T47D (cell line): ENCODE measurements at regions not wholly inside any gene's neighbourhood (a gene's known extent, or its start where the extent isn't known, plus 50 kb on each side); places are given as distances from the start of the nearest gene placed in this dataset.

Experiments
- DNase-seq, 2 experiments: peaks; one replicate each; pipeline versions ENCODE4 v3.0.0 to v3.0.0-alpha.2; 2011 to 2012; ENCODE audit warnings: low read depth in 1 of 2, low spot score in 1 of 2
- JUND ChIP-seq: IDR thresholded peaks from 2 replicates; pipeline ENCODE4 v1.6.1; 2012; ENCODE audit warnings: low read depth
- in situ Hi-C: cut with HindIII; loops from 2 replicates; pipeline ENCODE4 v1.10.0; 2016; ENCODE audit warnings: low sequenced_read_pairs, low pct_unique_long_range_greater_than_20kb

GRCh38 chr19:30656520-30657100 is 284.4 kb downstream of the ZNF536 start:
- no peak for DNase-seq
- no peak for TF ChIP-seq JUND
- in situ Hi-C loops: no loop called here

DNA sequence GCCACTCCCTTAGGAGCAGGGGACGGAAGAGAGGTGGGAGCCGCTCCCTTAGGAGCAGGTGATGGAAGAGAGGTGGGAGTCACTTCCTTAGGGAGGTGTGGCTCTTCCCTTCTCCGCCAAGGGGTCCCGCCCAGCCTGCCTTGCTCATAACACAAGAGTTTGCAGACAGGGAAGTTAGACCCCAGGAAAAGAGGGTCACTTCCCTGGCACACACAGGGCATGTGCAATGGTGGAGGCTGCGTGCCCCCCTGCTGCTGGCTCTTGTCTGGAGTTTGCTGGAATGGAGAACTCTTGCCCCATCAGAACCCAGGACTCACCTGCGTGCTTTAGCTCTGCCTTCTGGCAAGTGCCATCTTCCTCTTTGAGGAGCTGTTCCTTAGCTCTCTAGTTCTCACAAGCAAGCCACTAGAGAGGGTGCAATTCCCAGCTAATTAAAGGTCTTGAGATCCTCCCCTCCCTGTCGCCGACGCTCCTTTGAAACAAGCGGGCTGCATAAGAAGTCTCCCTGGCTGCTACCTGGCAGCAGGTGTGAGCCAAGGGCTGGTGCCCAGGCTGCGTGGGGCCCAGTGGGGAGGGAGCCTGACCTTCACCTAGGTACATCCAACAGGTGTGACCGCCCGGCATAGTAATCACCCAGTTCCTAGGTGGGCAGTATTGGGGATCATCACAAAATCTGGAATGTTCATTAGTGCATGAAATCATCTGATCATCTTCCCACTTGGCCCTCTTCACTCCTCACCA is 281.6 kb downstream of the ZNF536 start:
- no peak for TF ChIP-seq JUND
- in situ Hi-C loops: no loop called here
- DNase-seq: no peak

- no peak for DNase-seq
- in situ Hi-C loops: no loop called here
- TF ChIP-seq JUND: no peak
Measured at GRCh38 chr19:30652751-30653150, 280.6 kb downstream of the ZNF536 start.

- TF ChIP-seq JUND: no peak
- DNase-seq: no peak
- in situ Hi-C loops: no loop called here
Measured at GRCh38 chr19:30651691-30652090, 279.5 kb downstream of the ZNF536 start.

DNA sequence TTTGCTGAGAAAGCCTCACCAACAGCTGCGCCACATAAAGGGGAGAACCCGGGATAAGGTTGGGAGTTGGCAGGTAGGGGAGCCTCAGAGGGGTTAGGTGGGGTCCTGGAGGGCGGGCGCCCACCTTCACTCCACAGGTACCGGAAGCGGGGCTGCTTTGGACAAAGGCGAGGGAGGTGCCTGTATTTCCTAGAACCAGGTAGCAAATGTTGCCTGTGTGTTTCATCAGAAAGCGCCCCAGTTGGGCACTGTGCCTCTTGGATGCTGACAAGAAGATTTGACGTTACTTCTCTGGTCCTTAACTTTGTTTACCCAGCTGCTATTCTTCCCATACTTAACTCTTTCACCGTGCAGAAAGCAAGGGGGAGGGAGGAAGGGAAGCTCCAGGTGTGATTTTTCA is 278.9 kb downstream of the ZNF536 start:
- TF ChIP-seq JUND: no peak
- in situ Hi-C loops: no loop called here
- DNase-seq: no peak

DNA sequence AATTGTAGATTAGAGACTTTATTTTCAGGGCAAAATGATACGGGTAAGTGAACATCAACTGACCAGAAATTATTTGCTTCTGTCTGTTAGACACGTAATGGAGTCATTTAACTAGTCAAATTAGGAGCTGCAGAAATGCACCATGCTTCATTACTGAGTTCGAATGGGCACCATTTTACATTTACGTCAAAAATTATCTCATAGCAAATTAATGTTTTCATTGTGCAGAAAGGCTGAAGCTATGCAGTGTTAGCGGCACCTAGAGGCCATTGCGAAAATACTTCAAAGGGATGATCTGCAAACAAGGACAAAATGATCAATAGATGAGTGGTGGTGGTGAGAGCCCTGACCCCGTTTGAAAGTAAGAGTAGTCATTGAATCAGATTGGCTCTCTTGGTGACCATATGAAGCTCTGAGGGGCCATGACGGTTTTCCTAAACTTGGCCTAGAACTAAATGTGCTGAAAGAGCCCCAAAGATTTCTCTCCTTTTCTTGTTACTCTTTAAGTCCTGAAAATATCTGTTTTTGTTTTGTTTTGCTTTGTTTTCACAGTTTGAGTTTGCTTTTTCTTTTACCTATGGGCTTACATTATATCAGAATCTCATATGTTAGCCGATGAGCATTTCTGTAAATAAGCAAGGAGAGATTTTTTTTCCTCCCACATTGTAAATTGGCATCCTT is 277.9 kb downstream of the ZNF536 start:
- in situ Hi-C loops: no loop called here
- TF ChIP-seq JUND: no peak
- peak; percentile 23 to 66 for DNase-seq

- TF ChIP-seq JUND: no peak
- in situ Hi-C loops: no loop called here
- no peak for DNase-seq
Measured at GRCh38 chr19:30648866-30649862, 277.0 kb downstream of the ZNF536 start.

GRCh38 chr19:30647891-30648720 is 275.9 kb downstream of the ZNF536 start:
- no peak for DNase-seq
- TF ChIP-seq JUND: no peak
- in situ Hi-C loops: no loop called here

DNA sequence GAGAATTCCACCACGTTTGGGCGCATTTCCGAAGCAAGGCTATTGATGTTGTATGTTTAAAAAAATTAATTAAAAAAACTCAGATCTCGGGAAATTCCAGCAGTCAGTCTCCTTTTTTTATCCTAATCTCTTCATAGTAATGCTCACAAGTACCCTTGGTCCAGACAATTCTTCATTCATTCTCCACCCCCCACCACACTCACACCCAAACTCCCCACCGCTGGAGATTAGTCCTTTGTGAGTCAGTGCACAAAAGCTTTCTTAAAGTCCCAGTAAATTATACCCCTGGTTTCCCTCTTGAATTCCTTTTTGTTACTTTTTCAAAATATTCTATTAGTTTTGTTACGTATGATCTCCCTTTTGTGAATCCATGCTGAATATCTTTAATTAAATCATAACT is 274.6 kb downstream of the ZNF536 start:
- no peak for DNase-seq
- in situ Hi-C loops: no loop called here
- TF ChIP-seq JUND: no peak

- TF ChIP-seq JUND: no peak
- no peak for DNase-seq
- in situ Hi-C loops: no loop called here
Measured at GRCh38 chr19:30645946-30646577, 273.9 kb downstream of the ZNF536 start.

- in situ Hi-C loops: no loop called here
- no peak for DNase-seq
- TF ChIP-seq JUND: no peak
Measured at GRCh38 chr19:30640252-30640965, 268.2 kb downstream of the ZNF536 start.
